Neural cell (in vitro differentiated cells): ENCODE measurements at regions not wholly inside any gene's neighbourhood (a gene's known extent, or its start where the extent isn't known, plus 50 kb on each side); places are given as distances from the start of the nearest gene placed in this dataset.

Experiments
- CTCF ChIP-seq: fragments of 450-650 bp; IDR thresholded peaks from 2 replicates; pipeline ENCODE4 v1.5.1; 2014; ENCODE audit warnings: antibody characterized with exemption, mild to moderate bottlenecking, moderate library complexity; ENCODE audit not compliant: poor library complexity, severe bottlenecking
- EP300 ChIP-seq: fragments of 450-650 bp; conservative IDR thresholded peaks from 2 replicates; pipeline ENCODE4 v1.6.1; 2014; ENCODE audit warnings: antibody characterized with exemption, mild to moderate bottlenecking, moderate library complexity; ENCODE audit not compliant: poor library complexity, severe bottlenecking
- EZH2 ChIP-seq: fragments of 200-600, 300-800 bp; shearing (Covaris generic), sonication (generic); IDR thresholded peaks from 2 replicates; pipeline ENCODE4 v1.6.1; 2014; ENCODE audit warnings: antibody characterized with exemption, low read length, borderline replicate concordance, mild to moderate bottlenecking; ENCODE audit not compliant: insufficient read depth, poor library complexity, severe bottlenecking
- MXI1 ChIP-seq: fragments of 450-650 bp; conservative IDR thresholded peaks from 2 replicates; pipeline ENCODE4 v1.6.1; 2014; ENCODE audit warnings: antibody characterized with exemption, mild to moderate bottlenecking; ENCODE audit not compliant: poor library complexity, severe bottlenecking
- POLR2AphosphoS5 ChIP-seq: IDR thresholded peaks from 2 replicates; pipeline ENCODE4 v1.6.1; 2012
- RAD21 ChIP-seq: fragments of 450-650 bp; conservative IDR thresholded peaks from 2 replicates; pipeline ENCODE4 v1.6.1; 2014; ENCODE audit warnings: antibody characterized with exemption, mild to moderate bottlenecking, moderate library complexity
- REST ChIP-seq: IDR thresholded peaks from 2 replicates; pipeline ENCODE4 v1.6.1; 2012; ENCODE audit warnings: borderline replicate concordance
- SMC3 ChIP-seq: fragments of 450-650 bp; conservative IDR thresholded peaks from 2 replicates; pipeline ENCODE4 v1.6.1; 2014; ENCODE audit warnings: antibody characterized with exemption, mild to moderate bottlenecking, moderate library complexity; ENCODE audit not compliant: poor library complexity
- TAF1 ChIP-seq: IDR thresholded peaks from 2 replicates; pipeline ENCODE4 v1.6.1; 2012; ENCODE audit warnings: low read depth

DNA sequence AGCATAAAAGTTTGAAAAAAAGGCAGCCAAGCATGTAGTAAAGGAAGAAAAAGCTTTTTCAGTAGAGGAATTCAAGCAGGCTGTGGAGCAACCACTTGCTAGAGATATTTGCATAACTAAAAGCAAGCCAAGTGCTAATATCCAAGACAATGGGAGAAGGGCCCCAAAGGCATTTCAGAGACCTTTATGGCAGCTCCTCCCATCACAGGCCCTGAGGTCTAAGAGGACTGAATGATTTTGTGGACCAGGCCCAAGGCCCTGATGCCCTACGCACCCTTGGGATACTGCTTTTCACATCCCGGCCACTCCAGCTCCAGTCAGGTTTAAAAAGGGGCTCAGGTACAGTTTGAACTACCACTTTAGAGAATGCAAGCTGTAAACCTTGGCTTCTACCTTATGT, 261.7 kb upstream of the SEMA3C start:
- TF ChIP-seq EP300 (no peak), EZH2 (no peak), CTCF (no peak), POLR2AphosphoS5 (no peak), RAD21 (no peak), MXI1 (no peak), TAF1 (no peak), REST (no peak), SMC3 (no peak)
